ENCODE measurements at regions not wholly inside any gene's neighbourhood (a gene's known extent, or its start where the extent isn't known, plus 50 kb on each side); places are given as distances from the start of the nearest gene placed in this dataset.

- DNase-seq (ENCODE audit: insufficient read length, low spot score) (no peak), FAIRE-seq (no peak)
- TF ChIP-seq PAX5 (IDR thresholded peaks at IDR 0.05; ENCODE audit: insufficient read depth, low read length, severe bottlenecking) (no peak), POU2F2 (IDR thresholded peaks at IDR 0.05; ENCODE audit: low read depth, low read length) (no peak), SPI1 (IDR thresholded peaks at IDR 0.05; ENCODE audit: low read depth, low read length) (no peak), POLR2AphosphoS5 (IDR thresholded peaks at IDR 0.05; ENCODE audit: low read depth, low read length) (no peak), TAF1 (IDR thresholded peaks at IDR 0.05; ENCODE audit: low read depth, low read length) (no peak), POLR2A (IDR thresholded peaks at IDR 0.05; ENCODE audit: low read depth, low read length) (no peak)
Observed at GRCh38 chr9:18036422-18037187, 437.3 kb upstream of the ADAMTSL1 start.

DNA sequence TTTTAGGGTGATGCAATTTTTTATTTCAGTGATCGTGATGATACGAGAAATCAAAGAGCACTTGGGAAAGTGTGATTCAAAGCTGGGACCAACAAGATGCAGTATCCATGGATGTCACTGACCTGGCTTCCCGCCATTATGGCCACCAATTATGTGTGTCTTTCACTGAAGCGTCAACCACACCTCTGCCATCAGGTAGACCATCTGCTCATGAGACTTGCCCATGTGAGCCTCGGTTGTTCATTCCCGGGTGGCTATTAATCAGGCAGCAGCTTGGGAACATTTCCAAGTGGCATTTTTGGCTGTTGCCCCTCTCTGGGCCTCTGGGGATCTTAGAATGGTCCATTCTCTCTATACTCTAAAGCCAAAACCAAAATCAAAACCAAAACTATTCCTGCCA, 436.0 kb upstream of the ADAMTSL1 start:
- TF ChIP-seq TAF1 (IDR thresholded peaks at IDR 0.05; ENCODE audit: low read depth, low read length) (no peak), SPI1 (IDR thresholded peaks at IDR 0.05; ENCODE audit: low read depth, low read length) (no peak), POLR2AphosphoS5 (IDR thresholded peaks at IDR 0.05; ENCODE audit: low read depth, low read length) (no peak), POU2F2 (IDR thresholded peaks at IDR 0.05; ENCODE audit: low read depth, low read length) (no peak), PAX5 (IDR thresholded peaks at IDR 0.05; ENCODE audit: insufficient read depth, low read length, severe bottlenecking) (no peak), POLR2A (IDR thresholded peaks at IDR 0.05; ENCODE audit: low read depth, low read length) (no peak)
- no peak for FAIRE-seq
- no peak for DNase-seq (ENCODE audit: insufficient read length, low spot score)

DNA sequence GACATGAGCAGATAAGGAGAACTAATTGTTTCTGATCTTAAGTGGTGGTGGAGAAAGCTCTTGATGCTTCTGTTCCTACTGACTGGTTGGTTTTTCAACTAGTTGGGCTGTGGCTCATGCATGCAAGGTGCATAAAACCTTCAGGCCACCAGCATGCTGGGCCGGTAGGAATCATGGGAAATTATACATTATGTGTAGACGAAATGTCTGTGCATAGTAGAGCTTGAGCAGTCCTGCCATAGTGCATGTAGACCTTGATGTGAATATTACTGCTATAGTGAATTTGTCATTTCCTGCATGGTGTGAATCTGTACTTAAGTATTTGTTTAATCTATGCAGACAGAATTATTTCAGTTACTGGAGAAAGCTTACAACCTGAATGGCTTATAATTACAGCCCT, 433.6 kb upstream of the ADAMTSL1 start:
- FAIRE-seq (no peak), DNase-seq (ENCODE audit: insufficient read length, low spot score) (no peak)
- no peak for TF ChIP-seq POLR2AphosphoS5 (IDR thresholded peaks at IDR 0.05; ENCODE audit: low read depth, low read length)
- TF ChIP-seq POLR2A (IDR thresholded peaks at IDR 0.05; ENCODE audit: low read depth, low read length), result no peak
- no peak for TF ChIP-seq SPI1 (IDR thresholded peaks at IDR 0.05; ENCODE audit: low read depth, low read length)
- no peak for TF ChIP-seq TAF1 (IDR thresholded peaks at IDR 0.05; ENCODE audit: low read depth, low read length)
- no peak for TF ChIP-seq POU2F2 (IDR thresholded peaks at IDR 0.05; ENCODE audit: low read depth, low read length)
- no peak for TF ChIP-seq PAX5 (IDR thresholded peaks at IDR 0.05; ENCODE audit: insufficient read depth, low read length, severe bottlenecking)

- FAIRE-seq, result no peak
Observed at GRCh38 chr9:18043978-18044377, 430.0 kb upstream of the ADAMTSL1 start.

GRCh38 chr9:18045326-18045725, 428.6 kb upstream of the ADAMTSL1 start:
- TF ChIP-seq POLR2A (IDR thresholded peaks at IDR 0.05; ENCODE audit: low read depth, low read length), result no peak
- no peak for TF ChIP-seq TAF1 (IDR thresholded peaks at IDR 0.05; ENCODE audit: low read depth, low read length)
- no peak for TF ChIP-seq POLR2AphosphoS5 (IDR thresholded peaks at IDR 0.05; ENCODE audit: low read depth, low read length)
- no peak for TF ChIP-seq PAX5 (IDR thresholded peaks at IDR 0.05; ENCODE audit: insufficient read depth, low read length, severe bottlenecking)
- no peak for TF ChIP-seq SPI1 (IDR thresholded peaks at IDR 0.05; ENCODE audit: low read depth, low read length)
- no peak for TF ChIP-seq POU2F2 (IDR thresholded peaks at IDR 0.05; ENCODE audit: low read depth, low read length)
- FAIRE-seq, result no peak
- DNase-seq (ENCODE audit: insufficient read length, low spot score), result no peak

More at GRCh38 chr9:18043978-18044377, 430.0 kb upstream of the ADAMTSL1 start:
- no peak for DNase-seq (ENCODE audit: insufficient read length, low spot score)
- TF ChIP-seq TAF1 (IDR thresholded peaks at IDR 0.05; ENCODE audit: low read depth, low read length) (no peak), PAX5 (IDR thresholded peaks at IDR 0.05; ENCODE audit: insufficient read depth, low read length, severe bottlenecking) (no peak)

- DNase-seq (ENCODE audit: insufficient read length, low spot score), result no peak
- FAIRE-seq, result no peak
Observed at GRCh38 chr9:18046068-18046467, 427.9 kb upstream of the ADAMTSL1 start.

GRCh38 chr9:18051638-18052037, 422.3 kb upstream of the ADAMTSL1 start:
- TF ChIP-seq POLR2AphosphoS5 (IDR thresholded peaks at IDR 0.05; ENCODE audit: low read depth, low read length), result no peak
- FAIRE-seq (no peak), DNase-seq (ENCODE audit: insufficient read length, low spot score) (no peak)

More at GRCh38 chr9:18046068-18046467, 427.9 kb upstream of the ADAMTSL1 start:
- TF ChIP-seq PAX5 (IDR thresholded peaks at IDR 0.05; ENCODE audit: insufficient read depth, low read length, severe bottlenecking) (no peak), POLR2AphosphoS5 (IDR thresholded peaks at IDR 0.05; ENCODE audit: low read depth, low read length) (no peak), POLR2A (IDR thresholded peaks at IDR 0.05; ENCODE audit: low read depth, low read length) (no peak), POU2F2 (IDR thresholded peaks at IDR 0.05; ENCODE audit: low read depth, low read length) (no peak), SPI1 (IDR thresholded peaks at IDR 0.05; ENCODE audit: low read depth, low read length) (no peak), TAF1 (IDR thresholded peaks at IDR 0.05; ENCODE audit: low read depth, low read length) (no peak)

DNA sequence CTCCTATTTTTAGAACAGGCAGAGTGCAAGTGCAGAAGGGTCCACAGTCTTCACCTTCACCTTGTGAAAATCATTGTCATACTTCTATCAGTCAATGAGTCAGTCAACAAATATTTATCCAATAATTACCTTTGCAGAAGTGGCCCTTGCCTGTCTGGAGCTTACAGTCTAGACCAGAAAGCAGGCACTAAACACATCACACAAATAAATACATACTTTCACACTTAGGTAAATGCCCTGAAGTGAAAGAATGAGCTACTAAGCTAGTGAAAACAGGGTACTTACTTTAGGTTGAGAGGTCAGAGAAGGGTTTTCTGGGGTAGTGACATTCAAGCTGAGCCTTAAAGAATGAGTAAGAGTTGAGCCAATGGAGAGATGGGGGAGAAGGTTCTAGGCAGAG, 421.9 kb upstream of the ADAMTSL1 start:
- TF ChIP-seq SPI1 (IDR thresholded peaks at IDR 0.05; ENCODE audit: low read depth, low read length), result no peak
- TF ChIP-seq PAX5 (IDR thresholded peaks at IDR 0.05; ENCODE audit: insufficient read depth, low read length, severe bottlenecking), result no peak
- TF ChIP-seq POU2F2 (IDR thresholded peaks at IDR 0.05; ENCODE audit: low read depth, low read length), result no peak
- no peak for TF ChIP-seq POLR2A (IDR thresholded peaks at IDR 0.05; ENCODE audit: low read depth, low read length)
- TF ChIP-seq POLR2AphosphoS5 (IDR thresholded peaks at IDR 0.05; ENCODE audit: low read depth, low read length), result no peak
- TF ChIP-seq TAF1 (IDR thresholded peaks at IDR 0.05; ENCODE audit: low read depth, low read length), result no peak
- DNase-seq (ENCODE audit: insufficient read length, low spot score), result no peak
- FAIRE-seq, result no peak

- DNase-seq (ENCODE audit: insufficient read length, low spot score) (no peak), FAIRE-seq (no peak)
Observed at GRCh38 chr9:18056269-18056992, 417.5 kb upstream of the ADAMTSL1 start.

More at GRCh38 chr9:18056269-18056992, 417.5 kb upstream of the ADAMTSL1 start:
- TF ChIP-seq PAX5 (IDR thresholded peaks at IDR 0.05; ENCODE audit: insufficient read depth, low read length, severe bottlenecking) (no peak), SPI1 (IDR thresholded peaks at IDR 0.05; ENCODE audit: low read depth, low read length) (no peak), POU2F2 (IDR thresholded peaks at IDR 0.05; ENCODE audit: low read depth, low read length) (no peak), TAF1 (IDR thresholded peaks at IDR 0.05; ENCODE audit: low read depth, low read length) (no peak), POLR2A (IDR thresholded peaks at IDR 0.05; ENCODE audit: low read depth, low read length) (no peak), POLR2AphosphoS5 (IDR thresholded peaks at IDR 0.05; ENCODE audit: low read depth, low read length) (no peak)
